HPDE6-E6E7 (cell line): ENCODE measurements at regions not wholly inside any gene's neighbourhood (a gene's known extent, or its start where the extent isn't known, plus 50 kb on each side); places are given as distances from the start of the nearest gene placed in this dataset.

Experiments used
- DNase-seq: peaks from one replicate; pipeline ENCODE4 v3.0.0; 2011; ENCODE audit warnings: missing footprints; ENCODE audit errors: extremely low spot score

DNA sequence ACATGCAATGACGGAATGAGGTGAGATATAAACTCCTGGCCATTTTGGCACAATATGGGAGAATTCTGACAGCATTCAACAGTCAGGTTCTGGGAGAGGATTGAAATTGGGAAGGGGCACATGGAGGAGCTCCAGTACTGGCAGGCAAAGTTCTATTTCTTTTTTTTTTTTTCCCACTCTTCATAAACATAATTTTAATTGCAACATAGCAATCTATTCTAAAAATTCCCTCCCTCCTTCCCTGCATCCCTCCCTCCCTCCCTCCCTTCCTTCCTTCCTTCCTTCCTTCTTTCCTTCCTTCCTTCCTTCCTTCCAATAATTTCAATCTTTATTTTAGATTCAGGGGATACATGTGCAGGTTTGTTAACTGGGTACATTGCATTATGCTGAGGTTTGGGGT is 93.2 kb downstream of the PTCSC3 start:
- DNase-seq = no peak

DNA sequence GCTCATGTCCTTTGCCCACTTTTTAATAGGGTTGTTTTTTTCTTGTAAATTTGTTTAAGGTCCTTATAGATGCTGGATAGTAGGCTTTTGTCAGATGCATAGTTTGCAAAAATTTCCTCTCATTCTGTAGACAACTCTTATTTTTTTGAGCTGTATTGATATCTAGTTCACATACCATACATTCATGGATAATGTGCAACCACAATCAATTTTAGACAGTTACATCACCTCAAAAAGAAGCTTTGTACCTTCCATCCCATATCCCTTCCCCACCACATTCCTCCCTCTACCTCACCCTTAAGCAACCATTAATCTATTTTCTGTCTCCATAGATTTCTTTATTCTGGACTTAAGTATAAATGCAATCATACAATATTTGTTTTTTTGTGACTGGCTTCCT is 98.4 kb downstream of the PTCSC3 start:
- no peak for DNase-seq

DNA sequence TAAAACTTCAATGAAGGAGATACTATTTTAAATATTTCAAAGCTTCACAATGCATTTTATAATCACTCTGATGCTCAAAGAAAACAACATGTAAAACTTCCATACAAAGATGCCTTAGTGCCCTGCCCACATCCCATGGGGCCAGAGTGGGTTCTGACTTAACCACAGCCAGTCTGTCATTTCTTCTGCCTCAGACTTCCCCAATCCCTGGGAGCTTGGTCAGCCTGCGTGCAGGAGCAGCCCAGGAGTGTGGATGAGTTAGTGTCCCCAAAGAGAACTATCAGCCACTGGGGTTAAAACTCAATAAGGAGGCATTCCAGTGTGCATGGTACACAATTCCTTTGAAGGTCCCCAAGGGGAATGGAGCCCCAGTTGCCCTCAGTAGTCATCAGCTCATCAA is 100.3 kb downstream of the PTCSC3 start:
- no peak for DNase-seq

DNA sequence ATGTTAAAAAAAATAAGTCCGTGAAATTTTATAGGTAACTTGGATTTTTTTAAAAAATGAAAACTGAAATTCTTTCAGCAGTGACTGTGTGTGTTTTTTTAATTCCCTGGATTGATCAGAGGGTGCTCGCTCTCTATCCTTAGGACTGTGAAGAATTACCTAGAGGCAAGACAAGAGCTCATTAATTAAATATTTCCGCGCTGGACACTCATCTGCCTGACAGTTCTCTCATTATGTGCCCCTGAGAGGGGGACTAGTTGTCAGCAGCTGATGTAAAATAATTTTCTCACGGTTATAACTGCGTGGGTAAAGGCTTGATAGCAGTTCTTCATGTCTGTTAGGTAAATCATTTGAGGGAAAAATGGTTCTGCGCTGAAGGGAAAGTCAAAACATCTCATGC is 101.3 kb downstream of the PTCSC3 start:
- DNase-seq = no peak

DNA sequence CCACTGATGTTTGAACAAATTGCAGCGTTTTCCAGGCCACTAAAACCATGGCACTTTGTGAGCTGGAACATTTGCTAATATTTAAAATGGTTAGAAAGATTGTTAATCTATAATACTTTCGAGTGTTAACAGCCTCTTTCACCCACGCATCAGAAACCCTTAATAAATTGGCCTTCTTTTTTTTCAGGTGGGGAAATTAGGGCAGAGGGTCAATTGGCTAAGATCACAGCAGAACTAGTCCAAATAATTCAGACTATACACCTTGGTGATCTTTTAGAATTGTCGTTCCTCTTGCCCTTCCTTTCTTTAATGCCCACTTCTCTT is 105.8 kb downstream of the PTCSC3 start:
- DNase-seq = no peak

DNA sequence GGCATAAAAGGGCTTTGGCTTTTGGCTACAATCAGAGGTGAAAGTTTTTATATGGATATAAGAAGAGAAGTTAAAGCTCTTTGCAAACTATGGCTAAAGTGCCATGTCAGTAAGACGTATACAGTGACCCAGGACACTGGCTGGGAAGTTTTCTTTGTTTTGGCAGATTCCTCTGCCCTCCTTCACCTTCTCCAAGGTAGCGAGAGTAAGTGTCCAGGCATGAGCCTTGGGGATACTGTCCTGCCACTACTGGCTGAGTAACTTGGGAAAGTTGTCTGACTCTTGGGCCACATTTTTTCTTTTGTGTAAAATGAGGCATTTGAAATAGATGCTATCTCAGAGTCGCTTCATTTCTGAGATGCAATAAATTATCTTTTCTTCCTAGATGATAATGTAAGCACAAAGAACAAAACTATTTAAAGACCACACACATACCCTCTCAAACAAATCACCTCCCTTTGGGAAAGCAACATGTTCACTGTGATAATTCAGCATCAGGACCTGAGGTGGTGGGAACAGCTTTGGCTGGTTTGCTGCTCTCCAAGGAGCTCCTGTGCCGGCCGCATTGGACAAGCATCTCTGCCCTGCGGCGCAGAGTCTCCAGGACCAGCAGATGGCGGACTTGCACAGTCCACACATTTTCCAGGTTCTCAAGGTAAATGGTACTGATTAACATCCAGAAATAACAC is 106.3 kb downstream of the PTCSC3 start:
- DNase-seq = peak; percentile 58

DNA sequence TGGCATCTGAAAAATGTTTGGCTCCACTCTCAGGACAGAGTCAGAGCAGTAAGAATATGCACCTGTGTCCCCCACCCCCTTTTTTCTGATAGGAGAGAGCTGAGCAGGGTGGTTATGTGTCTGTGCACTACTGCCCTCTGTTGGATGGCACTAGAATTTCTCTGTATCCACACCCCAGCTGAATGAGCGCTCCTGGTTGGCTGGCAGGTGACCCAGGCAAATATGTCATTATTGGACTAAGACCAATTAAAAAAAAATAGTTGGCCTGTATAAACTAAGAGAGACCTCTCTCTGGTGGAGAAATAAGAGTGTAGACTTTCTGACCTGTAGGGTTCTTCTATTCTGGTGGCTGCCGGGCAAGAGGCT is 107.0 kb downstream of the PTCSC3 start:
- peak; percentile 55 for DNase-seq

DNA sequence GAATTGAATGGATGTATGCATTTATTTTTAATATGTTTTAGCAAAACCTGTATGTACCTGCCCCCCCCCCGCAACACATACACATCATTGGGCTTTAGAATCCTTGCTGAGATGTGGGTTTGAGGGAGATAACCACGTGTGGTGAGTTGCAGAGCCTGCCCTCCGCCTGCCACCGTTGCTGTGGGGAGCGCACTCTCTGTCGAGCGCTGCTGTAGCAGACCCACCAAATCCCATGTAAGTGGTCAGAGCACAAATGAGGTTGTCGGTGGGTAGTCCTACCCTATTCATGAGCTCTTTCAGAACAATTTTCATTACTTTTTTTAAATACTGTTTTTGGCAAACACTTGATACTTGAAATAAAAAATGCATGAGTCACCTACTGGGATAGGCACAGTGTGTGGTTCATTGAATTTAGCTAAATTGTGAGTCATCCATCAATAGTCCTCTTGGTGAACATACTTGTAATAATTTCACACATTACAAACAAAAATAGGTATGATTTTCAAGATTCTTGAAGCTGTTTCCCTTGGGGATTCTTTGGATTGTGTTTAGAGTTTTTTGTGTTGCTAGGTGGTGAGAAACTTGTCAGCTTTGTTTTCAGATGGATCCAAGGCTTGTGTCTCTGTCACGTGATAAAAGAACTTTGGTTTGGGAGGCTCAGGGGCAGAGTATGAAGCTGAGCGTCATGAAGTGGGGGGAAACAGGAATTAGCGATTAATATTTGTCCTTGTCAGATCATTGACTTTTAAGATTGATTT is 107.6 kb downstream of the PTCSC3 start:
- peak; percentile 11 for DNase-seq

DNA sequence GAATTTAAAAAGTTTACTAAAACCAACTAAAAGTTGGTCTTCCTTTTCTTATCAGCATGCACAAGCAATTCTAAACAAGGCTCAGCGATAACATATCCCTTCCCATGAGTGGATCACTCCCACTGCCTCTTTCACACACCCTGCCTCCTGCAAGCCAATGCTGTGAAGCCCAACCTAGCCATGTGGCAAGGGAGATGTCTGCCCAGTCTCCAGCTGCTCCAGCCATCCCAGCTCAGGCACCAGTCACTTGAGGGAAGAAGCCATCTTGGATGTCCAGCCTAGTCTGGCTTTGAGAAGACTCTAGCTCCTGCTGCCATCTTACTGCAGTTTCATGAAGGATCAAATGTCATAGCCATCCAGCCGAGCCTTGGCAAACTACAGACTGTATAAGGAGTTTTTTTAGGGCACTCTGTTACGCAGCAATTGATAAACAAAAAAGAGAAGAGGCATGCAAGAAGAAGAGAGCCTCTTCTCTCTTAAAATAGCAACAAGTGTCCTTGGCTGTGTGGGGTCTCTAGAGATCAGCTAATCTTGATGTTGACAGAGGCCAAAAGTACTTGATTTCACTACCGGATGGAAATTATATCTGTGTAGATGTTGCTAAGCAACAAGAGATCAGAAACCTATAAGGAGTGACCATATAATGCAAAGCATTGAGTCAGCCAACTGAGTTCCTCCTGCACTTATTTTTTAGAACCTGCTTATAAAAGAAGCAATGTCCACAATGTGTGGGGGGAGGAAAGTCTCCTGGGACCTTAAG is 108.9 kb downstream of the PTCSC3 start:
- no peak for DNase-seq

DNA sequence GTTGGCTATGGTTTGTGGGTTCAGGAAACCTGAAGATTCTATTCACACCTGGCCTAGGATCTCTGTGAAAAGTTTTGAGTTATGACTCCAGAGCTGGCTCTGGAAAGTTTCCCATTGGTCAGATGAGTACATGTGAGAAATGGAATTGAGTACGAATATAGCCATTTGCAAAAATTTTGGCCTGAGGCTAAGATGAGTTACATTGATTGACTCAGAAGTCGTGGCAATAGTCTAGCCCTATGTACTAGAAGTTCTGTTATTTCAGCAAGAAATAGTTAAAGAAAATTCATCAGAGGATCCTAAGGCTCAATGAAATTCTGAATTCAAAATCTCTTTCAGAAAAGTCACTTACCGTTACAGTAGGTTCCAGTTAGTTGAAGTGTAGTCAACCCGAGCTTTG is 109.9 kb downstream of the PTCSC3 start:
- no peak for DNase-seq

DNA sequence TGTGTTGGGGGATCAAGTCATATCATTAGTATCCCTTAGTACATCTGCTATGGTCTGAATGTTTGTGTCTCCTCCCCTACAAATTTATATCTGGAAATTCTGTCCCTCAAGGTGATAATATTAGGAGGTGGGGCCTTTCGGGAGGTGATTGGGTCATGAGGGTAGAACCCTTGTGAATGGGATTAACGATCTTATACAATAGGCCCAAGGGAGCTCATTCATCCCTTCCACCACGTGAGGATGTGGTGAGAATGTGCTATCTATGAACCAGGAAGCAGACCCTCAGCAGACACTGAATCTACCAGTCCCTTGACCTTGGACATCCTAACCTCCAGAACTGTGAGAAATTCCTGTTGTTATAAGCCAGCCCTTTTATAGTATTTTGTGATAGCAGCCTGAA is 110.7 kb downstream of the PTCSC3 start:
- DNase-seq = no peak

DNA sequence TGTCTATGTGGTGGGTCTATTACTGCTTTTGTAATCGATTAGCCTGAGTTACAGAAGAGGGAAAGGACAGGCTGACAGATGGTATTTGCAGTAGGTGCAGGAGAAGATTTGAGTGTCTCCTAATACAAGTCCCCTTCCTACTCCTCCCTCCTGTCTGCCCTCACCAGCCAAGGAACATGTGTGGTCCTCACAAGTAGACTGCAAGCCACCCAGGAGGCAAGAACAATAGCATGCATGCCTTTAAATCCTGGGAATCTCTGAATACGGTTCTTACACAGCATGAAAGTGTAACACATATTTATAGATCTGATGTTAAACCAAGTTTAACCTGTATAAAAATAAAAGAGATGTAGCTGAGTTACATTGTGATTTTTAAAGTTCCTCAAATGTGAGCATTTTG is 117.0 kb downstream of the PTCSC3 start:
- no peak for DNase-seq

DNA sequence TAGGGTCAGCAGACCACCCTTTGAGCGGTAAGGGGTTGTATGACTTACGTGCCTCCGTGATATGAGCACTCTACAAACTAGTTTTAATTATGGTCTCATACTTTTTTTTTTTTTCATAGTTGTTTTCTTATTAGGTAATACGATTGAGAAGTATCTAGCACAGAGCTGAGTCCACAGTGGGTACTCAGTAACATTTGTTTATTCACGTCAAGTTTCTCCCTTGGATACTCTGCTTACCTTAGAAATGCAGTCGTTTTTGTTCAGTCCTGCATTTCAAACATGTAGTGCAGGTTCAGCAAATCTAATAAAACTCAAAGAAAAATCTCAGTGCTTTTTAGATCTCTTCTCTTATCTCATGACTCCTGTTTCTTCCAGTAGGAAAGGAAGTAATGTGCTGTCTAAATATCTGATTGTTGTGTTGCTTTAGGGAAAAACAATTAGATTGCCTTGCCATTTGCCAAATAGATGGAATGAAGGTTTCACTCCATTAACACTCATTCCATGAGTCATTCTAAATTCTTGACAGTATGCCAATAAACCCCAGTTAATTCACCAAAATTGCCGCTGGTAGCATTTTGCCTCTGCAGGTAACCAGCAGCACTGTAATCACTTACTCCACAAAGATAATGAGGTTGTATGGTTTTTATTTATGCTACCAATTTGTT is 118.9 kb downstream of the PTCSC3 start:
- DNase-seq = peak; percentile 59

DNA sequence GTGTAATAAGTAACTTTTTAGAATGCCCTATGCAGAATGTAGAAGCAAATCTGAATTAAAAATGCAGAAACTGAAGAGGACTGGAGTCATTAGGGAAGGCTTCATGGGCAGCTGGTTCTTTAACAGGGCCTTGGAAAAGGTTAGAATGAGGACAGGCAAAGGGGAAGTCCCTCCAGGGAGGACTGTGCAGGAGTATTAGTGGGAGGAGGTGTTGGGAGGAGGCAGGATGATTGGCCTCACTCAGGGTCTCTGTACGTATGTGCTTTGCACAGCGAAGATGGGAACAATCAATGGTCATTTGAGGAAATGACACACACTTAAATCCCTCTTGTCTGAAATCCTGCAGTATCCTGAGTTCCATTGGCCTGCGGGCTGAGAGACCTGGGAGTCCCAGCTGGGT is 119.7 kb downstream of the PTCSC3 start:
- no peak for DNase-seq

DNA sequence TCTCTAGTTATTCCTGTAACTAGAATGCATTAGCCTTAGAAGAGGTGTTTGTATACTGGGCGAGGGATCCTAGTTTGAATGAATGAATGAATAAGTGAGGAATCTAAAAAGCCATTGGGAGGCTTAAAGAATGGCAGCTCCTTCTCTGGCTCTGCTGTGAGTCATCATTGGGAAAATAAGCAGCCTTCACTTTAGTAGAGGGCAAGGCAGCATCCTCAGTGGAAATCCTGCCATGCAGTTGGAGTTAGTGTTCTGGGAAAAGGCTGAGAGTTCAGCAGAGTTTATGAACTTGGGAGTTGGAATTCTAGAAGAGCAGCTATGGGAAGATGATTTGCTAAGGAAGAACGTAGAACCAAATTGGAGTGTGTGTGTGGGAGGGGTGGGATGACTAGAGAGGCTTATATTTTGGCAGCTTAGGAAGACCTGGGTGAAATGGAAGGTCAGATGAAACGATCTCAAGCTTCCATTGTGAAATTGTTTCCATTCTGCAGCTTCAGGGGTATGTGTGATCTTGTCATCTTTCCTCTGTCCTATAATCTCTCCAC is 120.8 kb downstream of the PTCSC3 start:
- DNase-seq = no peak

DNA sequence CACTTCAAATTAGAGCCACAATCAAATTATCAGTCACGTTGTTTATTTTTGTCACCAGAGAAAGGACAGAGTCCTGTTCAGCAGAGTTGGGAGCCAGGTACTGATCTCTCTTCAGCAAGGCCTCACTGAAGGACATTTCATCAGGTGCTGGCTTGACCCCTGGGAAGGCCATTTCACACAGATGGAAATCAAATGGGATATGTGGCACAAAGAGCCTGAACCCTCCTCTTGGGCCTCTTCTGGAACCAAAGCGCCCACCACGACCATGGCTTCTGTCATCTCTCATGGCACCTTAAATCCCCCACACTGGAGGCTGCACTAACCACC is 121.5 kb downstream of the PTCSC3 start:
- DNase-seq = no peak

DNA sequence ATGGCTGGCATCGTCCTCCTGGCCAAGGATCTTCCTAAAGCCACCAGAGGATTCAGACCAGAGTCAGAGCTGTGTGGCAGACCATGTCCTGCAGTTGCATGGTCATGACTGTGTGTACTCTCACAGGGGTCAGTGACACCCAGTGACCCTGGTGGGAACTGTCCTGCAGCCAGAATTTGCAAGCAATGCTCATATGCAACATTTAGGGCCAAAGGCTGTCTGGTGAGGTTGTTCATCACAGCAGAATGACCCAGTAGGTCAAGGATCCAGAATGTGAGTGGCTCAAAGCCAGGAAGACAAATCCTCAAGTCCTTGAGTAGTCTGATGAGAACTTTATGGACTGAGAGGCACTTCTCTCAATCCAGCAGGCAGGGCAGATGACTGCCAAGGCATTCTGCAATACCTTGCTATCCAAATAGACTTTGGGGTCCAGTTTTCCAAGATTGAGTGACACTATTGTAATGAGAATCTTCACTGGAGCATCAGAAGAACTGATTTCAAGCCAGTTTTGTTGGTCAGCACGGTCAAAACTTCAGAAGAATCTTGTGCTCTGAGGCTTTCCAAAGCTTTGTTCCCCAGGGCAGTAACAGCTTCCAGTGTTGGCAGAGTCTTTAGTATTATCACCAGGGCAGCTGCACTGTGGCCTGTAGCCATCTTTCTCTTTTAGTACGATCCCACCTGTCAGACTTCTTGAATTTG is 122.0 kb downstream of the PTCSC3 start:
- DNase-seq = no peak

DNA sequence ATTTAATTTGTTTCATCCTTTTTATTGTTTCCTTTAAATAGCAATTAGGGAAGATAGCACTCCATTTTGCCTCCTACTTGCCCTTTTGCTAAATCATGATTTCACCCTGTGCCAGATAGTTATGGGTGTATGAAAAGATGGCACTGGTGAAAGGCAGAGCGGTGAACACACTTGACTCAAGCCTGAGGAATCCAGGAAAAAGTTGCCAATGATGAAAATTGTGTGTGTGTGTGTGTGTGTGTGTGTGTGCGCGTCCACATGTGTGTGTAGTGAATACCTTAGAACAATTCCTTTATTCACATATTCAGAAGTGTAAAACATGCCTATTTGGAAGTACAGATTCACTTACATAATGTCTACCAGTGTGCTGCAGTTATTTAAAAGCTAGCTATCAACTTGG is 123.8 kb downstream of the PTCSC3 start:
- no peak for DNase-seq

DNA sequence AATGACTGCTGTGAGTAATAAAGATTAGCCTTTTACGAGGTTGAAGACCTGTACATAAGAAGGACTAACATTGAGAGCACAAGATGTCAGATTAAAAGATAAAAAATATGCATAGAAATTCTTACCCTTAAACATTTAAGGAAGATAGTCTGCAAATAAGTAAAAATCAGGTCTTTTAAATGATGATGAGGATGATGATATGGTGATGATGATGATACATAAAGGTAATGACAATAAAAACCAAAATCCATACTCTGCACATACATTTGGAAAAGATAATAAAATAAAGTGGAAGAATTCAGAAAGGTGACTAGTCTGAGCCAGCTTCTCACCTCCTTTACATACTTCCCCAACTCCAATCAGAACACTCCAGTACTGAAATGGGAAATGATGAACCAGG is 124.5 kb downstream of the PTCSC3 start:
- no peak for DNase-seq

DNA sequence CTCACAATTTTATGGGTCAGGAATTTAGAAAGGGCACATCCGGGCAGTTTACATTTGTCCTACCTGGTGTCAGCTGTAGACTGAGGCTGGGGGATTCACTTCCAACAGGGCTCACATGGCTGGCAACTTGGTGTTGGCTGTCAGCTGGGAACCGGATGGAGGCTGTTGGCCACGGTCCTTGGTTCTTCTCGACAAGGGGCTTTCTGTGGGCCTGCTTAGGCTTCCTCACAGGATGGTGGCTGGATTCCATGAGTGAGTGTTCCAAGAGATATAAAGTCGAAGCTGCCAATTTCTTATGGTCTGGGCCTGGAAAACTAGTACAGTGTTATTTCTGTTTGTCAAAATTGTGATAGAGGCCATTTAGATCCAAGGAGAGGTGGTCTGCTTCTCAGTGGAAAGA is 127.9 kb downstream of the PTCSC3 start:
- no peak for DNase-seq

DNA sequence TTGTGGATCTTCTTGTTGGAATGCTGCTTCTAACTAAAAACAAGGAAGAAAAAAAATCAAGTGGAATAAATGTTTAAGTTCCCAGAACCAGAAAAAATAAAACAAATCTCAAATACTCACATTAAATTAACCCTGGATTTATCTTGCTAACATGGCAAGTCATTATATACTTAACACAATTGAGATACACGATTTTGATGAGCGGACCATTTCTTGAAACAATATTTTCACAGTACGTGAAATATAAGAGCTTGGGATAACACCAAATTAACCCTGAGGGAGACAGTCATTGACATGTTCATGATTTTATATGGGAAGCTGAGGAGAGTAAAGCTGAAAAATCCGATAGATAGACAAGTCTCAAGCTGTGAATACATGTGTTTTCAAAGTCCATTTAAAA is 128.6 kb downstream of the PTCSC3 start:
- no peak for DNase-seq

DNA sequence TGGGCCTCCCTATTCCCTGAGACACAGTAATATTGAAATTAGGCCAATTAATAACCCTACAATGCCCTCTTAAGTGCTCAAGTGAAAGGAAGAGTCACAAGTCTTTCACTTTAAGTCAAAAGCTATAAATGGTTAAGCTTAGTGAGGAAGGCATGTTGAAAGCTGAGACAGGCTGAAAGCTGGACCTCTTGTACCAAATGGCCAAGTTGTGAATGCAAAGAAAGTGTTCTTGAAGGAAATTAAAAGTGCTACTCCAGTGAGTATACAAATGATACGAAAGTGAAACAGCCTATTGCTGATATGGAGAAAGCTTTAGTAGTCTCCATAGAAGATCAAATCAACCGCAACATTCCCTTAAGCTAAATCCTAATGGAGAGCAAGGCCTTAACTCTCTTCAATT is 140.8 kb downstream of the PTCSC3 start:
- DNase-seq = no peak
